HUES6 (cell line): ENCODE measurements at regions not wholly inside any gene's neighbourhood (a gene's known extent, or its start where the extent isn't known, plus 50 kb on each side); places are given as distances from the start of the nearest gene placed in this dataset.

ENCODE experiments used
- H3K27ac ChIP-seq: 2 replicates; pipeline ENCODE4 v1.7.0; 2013; ENCODE audit warnings: low read depth, mild to moderate bottlenecking, low read length, inconsistent platforms
- H3K27me3 ChIP-seq: 2 replicates; pipeline ENCODE4 v1.6.1; 2013; ENCODE audit warnings: low read length; ENCODE audit not compliant: control insufficient read depth, insufficient read depth
- H3K36me3 ChIP-seq: 2 replicates; pipeline ENCODE4 v1.6.1; 2013; ENCODE audit warnings: low read length; ENCODE audit not compliant: control insufficient read depth, insufficient read depth
- H3K4me1 ChIP-seq: 2 replicates; pipeline ENCODE4 v1.6.1; 2013; ENCODE audit warnings: low read length; ENCODE audit not compliant: control insufficient read depth, insufficient read depth
- H3K4me3 ChIP-seq: 2 replicates; pipeline ENCODE4 v1.5.1; 2013; ENCODE audit warnings: low read depth, low read length
- H3K9ac ChIP-seq: one replicate; pipeline ENCODE4 v1.6.1; 2013; ENCODE audit warnings: mild to moderate bottlenecking, low read length
- H3K9me3 ChIP-seq: 2 replicates; pipeline ENCODE4 v1.6.1; 2013; ENCODE audit warnings: low read depth, low read length; ENCODE audit not compliant: control insufficient read depth, insufficient read depth

DNA sequence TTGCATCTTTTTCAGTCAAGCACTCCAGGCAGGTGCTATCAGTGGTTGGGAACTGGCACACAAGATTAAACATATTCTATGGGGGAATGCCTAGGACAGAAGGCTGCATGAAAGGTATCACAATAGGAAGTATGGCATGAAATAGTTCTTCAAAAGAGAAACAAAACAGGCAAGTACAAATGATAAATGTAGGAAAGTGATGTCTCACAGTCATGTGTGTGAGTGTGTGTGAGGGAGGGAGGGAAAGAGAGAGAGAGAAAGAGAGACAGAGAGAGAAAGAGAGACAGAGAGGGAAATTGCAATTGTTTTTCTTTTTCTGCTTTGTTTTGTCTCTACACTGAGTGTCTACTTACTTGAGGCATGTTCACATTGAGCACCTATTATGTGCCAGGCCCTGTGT is 456.3 kb downstream of the MIAT start:
- H3K4me3 ChIP-seq: no peak overlapping the region
- no peaks in the 10 kb centered on the region for H3K9me3 ChIP-seq
- no peak overlapping the region for H3K27ac ChIP-seq
- peaks cover 17% of the 10 kb centered on the region for H3K4me1 ChIP-seq
- H3K36me3 ChIP-seq: no peaks in the 10 kb centered on the region
- H3K27me3 ChIP-seq: no peaks in the 10 kb centered on the region
- no peak overlapping the region for H3K9ac ChIP-seq

DNA sequence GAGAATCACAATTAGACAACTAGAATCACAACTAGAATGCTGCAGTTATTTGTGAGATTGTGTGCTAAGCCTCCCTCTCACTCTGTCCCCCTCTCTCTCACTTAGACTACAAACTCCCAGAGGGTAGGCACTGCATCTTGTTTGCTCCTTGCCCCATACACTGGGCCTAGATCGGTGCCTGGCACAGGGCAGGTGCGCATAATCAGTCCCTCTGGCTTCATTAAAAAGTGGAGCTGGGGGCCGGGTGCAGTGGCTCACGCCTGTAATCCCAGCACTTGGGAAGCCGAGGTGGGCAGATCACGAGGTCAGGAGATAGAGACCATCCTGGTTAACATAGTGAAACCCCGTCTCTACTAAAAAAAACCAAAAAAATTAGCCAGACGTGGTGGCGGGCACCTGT is 456.8 kb downstream of the MIAT start:
- no peak overlapping the region for H3K9ac ChIP-seq
- no peak overlapping the region for H3K4me3 ChIP-seq
- no peaks in the 10 kb centered on the region for H3K9me3 ChIP-seq
- H3K4me1 ChIP-seq: peaks cover 17% of the 10 kb centered on the region
- H3K27ac ChIP-seq: no peak overlapping the region
- H3K36me3 ChIP-seq: no peaks in the 10 kb centered on the region
- H3K27me3 ChIP-seq: no peaks in the 10 kb centered on the region

DNA sequence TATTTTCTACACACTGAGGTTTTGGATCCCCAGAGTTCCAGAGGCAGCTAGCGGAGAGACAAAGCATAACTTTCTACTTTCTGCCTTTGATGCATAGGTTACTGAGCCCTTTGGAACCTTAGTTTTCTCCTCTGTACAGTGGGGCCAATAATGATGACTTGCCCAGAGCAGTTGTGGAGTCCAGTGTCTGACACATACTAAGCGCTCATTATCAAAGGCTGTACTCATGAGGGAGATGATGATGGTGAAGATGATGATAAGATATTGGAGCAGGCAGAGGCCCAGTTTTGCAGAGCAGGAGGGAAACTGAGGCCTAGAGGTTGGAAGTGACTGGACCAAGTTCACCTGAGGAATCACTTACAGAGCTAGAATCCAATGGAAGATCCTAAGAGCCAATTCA is 458.0 kb downstream of the MIAT start:
- Histone ChIP-seq H3K36me3 (no peaks in the 10 kb centered on the region), H3K9ac (no peak overlapping the region), H3K27me3 (no peaks in the 10 kb centered on the region), H3K9me3 (no peaks in the 10 kb centered on the region), H3K4me1 (peaks cover 12% of the 10 kb centered on the region), H3K4me3 (no peak overlapping the region), H3K27ac (no peak overlapping the region)

DNA sequence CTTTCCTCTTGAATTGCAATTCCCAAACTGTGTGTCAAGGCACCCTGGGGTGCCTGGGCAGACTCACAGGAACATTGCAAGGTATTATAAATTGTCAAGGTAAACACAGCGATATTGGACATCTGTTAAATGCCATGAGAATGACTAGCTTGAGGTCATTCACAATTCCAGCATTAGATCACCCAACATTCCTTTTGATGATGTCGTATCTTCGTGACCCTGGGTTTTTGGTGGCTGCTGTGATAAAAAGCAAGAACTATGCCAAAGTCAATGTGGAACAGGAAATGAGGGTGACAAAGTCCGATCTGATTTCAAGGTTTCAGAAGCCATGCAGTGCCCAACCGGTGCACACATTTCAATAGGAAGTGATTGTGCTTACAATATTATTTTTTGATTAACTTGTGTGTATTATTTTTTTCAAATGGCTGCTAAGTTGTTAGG is 458.4 kb downstream of the MIAT start:
- Histone ChIP-seq H3K27ac (no peak overlapping the region), H3K27me3 (no peaks in the 10 kb centered on the region), H3K4me1 (peaks cover 8% of the 10 kb centered on the region), H3K9ac (no peak overlapping the region), H3K4me3 (no peak overlapping the region), H3K36me3 (no peaks in the 10 kb centered on the region), H3K9me3 (no peaks in the 10 kb centered on the region)

DNA sequence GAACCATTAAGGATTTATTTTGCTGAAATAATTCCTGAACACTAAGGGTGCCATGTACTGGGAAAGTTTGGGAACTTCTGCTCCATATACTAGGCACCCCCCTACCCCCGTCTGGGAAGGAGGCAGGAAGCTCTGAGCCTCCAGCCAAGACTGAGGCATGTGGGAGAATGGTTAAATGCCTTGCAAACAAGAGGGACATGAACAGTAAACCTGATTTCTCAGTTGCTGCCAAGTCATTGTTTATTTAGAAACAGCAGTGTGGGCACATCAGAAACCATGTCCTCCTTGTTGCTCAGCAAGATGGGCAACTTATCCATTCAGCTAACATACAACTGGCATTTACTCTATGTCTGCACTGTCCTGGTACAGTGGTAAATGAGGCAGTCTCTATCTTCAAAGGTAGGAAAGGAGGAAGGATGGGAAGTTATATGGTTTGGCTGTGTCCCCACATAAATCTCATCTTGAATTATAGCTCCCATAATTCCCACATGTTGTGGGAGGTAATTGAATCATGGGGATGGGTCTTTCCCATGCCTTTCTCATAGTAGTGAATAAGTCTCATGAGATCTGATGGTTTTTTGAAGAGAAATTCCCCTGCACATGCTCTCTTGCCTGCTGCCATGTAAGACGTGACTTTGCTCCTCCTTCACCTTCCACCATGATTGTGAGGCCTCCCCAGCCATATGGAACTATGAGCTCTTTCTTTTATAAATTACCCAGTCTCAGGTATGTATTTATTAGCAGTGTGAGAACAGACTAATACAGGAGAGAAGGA is 459.1 kb downstream of the MIAT start:
- Histone ChIP-seq H3K9me3 (no peaks in the 10 kb centered on the region), H3K27ac (no peak overlapping the region), H3K36me3 (no peaks in the 10 kb centered on the region), H3K4me1 (peaks cover 1% of the 10 kb centered on the region; the same call in 1 of the 2 replicates), H3K9ac (no peak overlapping the region), H3K27me3 (no peaks in the 10 kb centered on the region), H3K4me3 (no peak overlapping the region)

DNA sequence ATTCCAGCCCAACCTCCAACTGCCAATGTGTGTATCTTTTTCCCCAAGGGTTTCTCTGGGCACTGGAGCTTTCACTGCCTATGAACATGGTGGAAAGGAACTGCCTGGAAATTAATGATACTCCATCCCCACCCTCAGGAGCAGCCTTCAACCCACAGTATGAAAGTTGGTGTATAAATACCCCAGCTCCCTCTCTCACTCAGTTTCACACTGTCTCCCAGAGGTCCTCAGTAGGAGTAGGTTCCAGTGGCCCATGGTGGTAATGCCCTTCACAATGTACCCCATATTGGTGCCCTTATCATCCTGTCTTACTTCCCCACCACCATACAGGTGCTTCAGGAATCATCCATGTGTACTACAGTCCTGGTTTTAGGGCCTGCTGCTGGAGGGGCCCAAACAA is 462.6 kb downstream of the MIAT start:
- H3K9me3 ChIP-seq: no peaks in the 10 kb centered on the region
- no peaks in the 10 kb centered on the region for H3K27me3 ChIP-seq
- H3K27ac ChIP-seq: no peak overlapping the region
- no peaks in the 10 kb centered on the region for H3K36me3 ChIP-seq
- no peak overlapping the region for H3K9ac ChIP-seq
- no peaks in the 10 kb centered on the region for H3K4me1 ChIP-seq
- H3K4me3 ChIP-seq: no peak overlapping the region

DNA sequence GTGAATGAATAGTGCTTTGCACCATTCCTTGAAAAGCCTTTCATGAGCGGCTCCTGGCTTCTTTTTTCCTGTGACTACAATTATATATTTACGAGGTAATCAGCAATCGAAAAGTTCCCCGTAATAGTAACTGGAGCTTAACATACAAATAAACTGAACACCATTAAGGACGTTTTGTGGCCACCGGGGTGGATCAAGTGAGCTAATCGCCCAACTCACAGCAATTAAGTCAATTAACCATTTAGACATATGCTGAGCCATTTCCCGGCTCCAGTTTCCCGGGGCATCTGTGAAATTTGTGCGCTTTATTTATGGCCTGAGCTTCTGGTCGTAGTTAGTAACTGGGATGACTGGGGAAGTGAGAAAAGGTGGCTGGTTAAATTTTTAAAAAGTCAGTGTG is 465.2 kb downstream of the MIAT start:
- no peak overlapping the region for H3K9ac ChIP-seq
- H3K36me3 ChIP-seq: no peaks in the 10 kb centered on the region
- no peaks in the 10 kb centered on the region for H3K27me3 ChIP-seq
- no peaks in the 10 kb centered on the region for H3K9me3 ChIP-seq
- H3K4me3 ChIP-seq: no peak overlapping the region
- no peaks in the 10 kb centered on the region for H3K4me1 ChIP-seq
- H3K27ac ChIP-seq: no peak overlapping the region

DNA sequence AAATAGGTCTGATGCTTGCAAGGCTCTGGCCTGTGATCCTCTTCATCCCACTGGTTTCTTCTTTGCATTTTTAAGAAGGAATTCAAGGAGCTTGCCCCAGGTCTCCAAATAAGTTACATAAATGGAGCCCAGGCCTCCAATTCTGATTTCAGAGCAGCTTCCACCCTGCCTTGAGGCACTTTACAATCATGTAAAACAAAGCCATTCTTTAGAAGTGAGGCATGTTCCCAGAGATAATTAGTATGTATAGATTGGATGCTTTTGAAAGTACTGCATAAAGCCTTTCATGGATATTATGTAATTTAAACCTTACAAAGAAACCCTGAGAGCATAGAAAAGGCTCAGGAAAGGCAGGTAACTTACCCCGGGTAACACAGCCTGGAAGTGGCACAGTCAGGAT is 466.5 kb downstream of the MIAT start:
- Histone ChIP-seq H3K27me3 (no peaks in the 10 kb centered on the region), H3K36me3 (no peaks in the 10 kb centered on the region), H3K4me3 (no peak overlapping the region), H3K9me3 (no peaks in the 10 kb centered on the region), H3K9ac (no peak overlapping the region), H3K27ac (no peak overlapping the region), H3K4me1 (no peaks in the 10 kb centered on the region)

DNA sequence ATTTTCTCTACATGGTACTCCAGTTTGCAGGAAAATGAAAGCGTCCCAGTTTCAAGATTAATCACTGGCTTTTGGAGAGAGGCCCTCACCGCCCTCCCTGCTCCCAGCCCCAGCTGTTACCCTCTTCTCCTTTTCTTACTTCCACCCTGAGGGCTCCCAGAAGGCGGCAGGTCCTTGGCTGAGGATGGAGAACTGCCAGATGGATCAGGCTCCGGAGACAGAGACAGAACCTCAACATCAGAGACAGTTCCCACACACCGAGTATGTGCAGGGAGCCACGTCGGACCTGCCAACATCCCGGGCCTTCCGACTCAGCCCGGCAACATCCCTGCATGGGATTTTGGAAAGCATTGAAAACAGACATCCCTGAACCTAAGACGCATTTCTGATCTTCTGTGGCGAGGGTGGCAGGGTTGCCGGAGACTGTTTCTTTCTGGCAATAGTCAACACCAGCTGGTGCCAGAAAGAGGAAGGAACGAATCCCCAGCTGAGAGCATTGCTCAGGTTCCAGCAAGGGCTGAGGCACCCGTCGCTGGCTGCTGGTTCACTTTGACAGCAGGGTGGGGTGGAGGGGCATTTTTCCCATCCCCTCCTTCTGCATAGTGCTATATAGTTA is 467.1 kb downstream of the MIAT start:
- no peak overlapping the region for H3K9ac ChIP-seq
- H3K4me1 ChIP-seq: no peaks in the 10 kb centered on the region
- H3K4me3 ChIP-seq: no peak overlapping the region
- no peaks in the 10 kb centered on the region for H3K27me3 ChIP-seq
- no peaks in the 10 kb centered on the region for H3K36me3 ChIP-seq
- H3K9me3 ChIP-seq: no peaks in the 10 kb centered on the region
- H3K27ac ChIP-seq: no peak overlapping the region

DNA sequence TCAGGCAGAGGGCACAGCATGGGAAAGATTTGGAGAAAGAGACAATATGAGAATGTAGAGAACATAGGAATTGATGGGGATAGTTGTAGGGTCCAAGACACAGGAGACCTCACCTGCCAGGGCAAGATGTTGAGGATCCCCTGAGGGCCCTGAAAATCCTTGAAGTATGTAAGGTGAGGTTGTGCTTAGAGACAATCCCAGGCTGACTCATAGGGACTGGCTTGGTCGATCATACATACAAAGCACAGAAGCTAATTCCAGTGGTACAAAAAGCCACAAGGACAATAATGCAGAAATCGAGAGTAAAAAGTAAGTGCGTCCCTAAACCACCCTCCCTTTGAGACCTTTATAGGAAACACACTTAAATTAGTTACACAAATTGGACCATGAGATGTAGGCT is 468.2 kb downstream of the MIAT start:
- Histone ChIP-seq H3K27ac (no peak overlapping the region), H3K4me3 (no peak overlapping the region), H3K9me3 (no peaks in the 10 kb centered on the region), H3K27me3 (no peaks in the 10 kb centered on the region), H3K9ac (no peak overlapping the region), H3K36me3 (no peaks in the 10 kb centered on the region), H3K4me1 (no peaks in the 10 kb centered on the region)

DNA sequence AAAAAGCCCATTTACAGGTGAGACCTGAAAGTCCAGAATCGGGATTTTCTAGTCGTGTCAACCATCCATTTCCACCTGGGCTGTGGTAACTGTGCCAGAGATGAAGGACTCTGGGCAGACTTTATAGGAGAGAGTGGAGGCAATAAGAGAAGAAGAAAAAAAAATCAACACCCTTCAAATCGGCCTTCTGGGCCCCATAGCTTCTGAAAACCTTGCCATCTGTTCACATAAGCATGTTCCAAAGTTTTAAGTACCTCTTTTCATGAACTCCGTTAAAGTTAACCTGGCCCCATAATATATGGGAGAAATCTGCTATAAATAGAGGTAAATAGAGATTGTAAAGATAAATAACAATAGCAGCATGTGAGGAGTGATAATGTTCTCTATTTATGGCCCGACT is 470.5 kb downstream of the MIAT start:
- H3K27me3 ChIP-seq: no peaks in the 10 kb centered on the region
- no peak overlapping the region for H3K9ac ChIP-seq
- no peaks in the 10 kb centered on the region for H3K36me3 ChIP-seq
- H3K4me1 ChIP-seq: no peaks in the 10 kb centered on the region
- H3K9me3 ChIP-seq: no peaks in the 10 kb centered on the region
- no peak overlapping the region for H3K27ac ChIP-seq
- no peak overlapping the region for H3K4me3 ChIP-seq
